Progenitor cell of endocrine pancreas (in vitro differentiated cells): ENCODE measurements at regions not wholly inside any gene's neighbourhood (a gene's known extent, or its start where the extent isn't known, plus 50 kb on each side); places are given as distances from the start of the nearest gene placed in this dataset.

Experiments used
- DNase-seq: peaks from one replicate; pipeline ENCODE4 v3.0.0; 2021; ENCODE audit warnings: low spot score; ENCODE audit not compliant: unreplicated experiment
- H3K27ac Mint-ChIP-seq: 2 replicates; pipeline ENCODE4 v1.8.0; 2021; ENCODE audit warnings: mild to moderate bottlenecking, moderate library complexity, mixed read lengths
- H3K27me3 Mint-ChIP-seq: 2 replicates; pipeline ENCODE4 v1.8.0; 2021; ENCODE audit warnings: mixed read lengths
- H3K36me3 Mint-ChIP-seq: 2 replicates; pipeline ENCODE4 v1.8.0; 2022; ENCODE audit warnings: mixed read lengths; ENCODE audit not compliant: insufficient read depth
- H3K4me1 Mint-ChIP-seq: 2 replicates; pipeline ENCODE4 v1.8.0; 2021; ENCODE audit warnings: low read depth, mixed read lengths
- H3K4me3 Mint-ChIP-seq: 2 replicates; pipeline ENCODE4 v1.8.0; 2021; ENCODE audit warnings: low read depth, mild to moderate bottlenecking, moderate library complexity, mixed read lengths
- H3K9me3 Mint-ChIP-seq: 2 replicates; pipeline ENCODE4 v1.8.0; 2021; ENCODE audit warnings: low read depth, mixed read lengths
- TF ChIP-seq, protein P1 (sequence below): fragments of 200-600 bp; sonication (generic); IDR thresholded peaks from one replicate; pipeline ENCODE4 v1.5.0; 2021; ENCODE audit warnings: antibody characterized with exemption, mild to moderate bottlenecking; ENCODE audit not compliant: unreplicated experiment

DNA sequence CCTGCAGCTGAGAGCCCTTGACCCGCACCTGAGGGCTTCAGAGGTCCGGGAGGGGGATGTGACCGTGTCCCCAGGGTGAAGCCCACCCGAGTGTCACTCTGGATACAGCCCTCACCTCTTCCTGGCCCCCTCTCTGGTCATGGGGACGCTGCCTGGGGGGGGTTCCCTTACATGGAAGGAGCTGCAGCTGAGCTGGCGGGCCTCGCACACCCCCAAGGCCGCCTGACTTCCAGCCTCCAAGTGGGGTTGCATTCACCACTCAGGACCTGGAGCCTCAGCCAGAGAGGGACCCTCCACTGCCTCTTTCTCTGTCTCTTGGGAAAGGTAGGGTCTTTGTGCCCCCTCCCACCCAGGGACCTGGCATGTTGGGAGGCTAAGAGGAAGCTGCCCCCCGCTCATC is 284.6 kb downstream of the SEC14L1 start:
- H3K27ac Mint-ChIP-seq, result no peak overlapping the region
- no peaks in the 10 kb centered on the region for H3K27me3 Mint-ChIP-seq
- no peak for DNase-seq
- no peak overlapping the region for H3K4me3 Mint-ChIP-seq
- H3K4me1 Mint-ChIP-seq, result peaks cover 16% of the 10 kb centered on the region
- TF ChIP-seq, protein P1, sequence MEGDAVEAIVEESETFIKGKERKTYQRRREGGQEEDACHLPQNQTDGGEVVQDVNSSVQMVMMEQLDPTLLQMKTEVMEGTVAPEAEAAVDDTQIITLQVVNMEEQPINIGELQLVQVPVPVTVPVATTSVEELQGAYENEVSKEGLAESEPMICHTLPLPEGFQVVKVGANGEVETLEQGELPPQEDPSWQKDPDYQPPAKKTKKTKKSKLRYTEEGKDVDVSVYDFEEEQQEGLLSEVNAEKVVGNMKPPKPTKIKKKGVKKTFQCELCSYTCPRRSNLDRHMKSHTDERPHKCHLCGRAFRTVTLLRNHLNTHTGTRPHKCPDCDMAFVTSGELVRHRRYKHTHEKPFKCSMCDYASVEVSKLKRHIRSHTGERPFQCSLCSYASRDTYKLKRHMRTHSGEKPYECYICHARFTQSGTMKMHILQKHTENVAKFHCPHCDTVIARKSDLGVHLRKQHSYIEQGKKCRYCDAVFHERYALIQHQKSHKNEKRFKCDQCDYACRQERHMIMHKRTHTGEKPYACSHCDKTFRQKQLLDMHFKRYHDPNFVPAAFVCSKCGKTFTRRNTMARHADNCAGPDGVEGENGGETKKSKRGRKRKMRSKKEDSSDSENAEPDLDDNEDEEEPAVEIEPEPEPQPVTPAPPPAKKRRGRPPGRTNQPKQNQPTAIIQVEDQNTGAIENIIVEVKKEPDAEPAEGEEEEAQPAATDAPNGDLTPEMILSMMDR, result no peak
- no peaks in the 10 kb centered on the region for H3K9me3 Mint-ChIP-seq
- no peaks in the 10 kb centered on the region for H3K36me3 Mint-ChIP-seq

DNA sequence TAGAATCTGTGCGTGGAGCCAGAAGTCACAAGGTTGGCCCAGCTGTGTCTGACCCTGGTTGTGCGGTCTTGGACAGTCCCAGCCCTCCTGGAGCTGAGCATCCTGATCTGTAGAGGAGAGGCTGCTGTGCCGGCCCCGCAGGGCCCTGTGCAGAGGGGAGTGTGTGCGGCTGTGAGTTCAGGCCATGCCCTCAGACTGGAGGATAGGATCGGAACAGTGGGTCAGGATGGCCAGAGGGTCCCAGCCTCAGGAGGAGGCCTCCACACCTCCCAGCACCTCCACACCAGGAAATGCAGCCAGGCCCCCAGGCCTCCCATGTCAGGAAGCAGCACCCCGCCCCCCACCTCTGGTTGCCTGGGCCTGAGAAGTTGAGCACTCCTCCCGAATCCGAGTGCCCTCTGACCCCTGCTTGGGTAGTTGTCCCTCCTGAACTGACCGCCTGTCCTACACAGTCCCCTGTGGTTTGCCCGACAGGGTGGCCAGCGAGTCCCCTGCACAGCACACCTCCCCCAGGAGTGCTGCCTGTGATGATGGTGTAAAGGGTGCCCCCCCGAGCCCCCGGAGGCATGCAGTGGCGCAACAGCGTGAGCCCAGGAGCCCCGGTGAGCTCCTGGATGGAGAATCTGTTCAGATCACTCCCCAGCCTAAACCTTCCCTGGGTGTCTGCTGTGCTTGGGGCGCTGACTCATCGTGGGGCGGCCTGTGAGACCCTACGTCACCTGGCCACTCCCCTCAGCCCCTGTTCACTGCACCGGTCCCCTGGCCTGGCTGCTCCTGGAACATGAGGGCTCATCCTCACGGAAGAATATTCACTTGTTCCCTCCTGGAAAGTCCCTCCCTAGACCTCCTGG is 285.2 kb downstream of the SEC14L1 start:
- TF ChIP-seq, protein P1, result no peak
- H3K27ac Mint-ChIP-seq, result no peak overlapping the region
- H3K4me1 Mint-ChIP-seq, result peaks cover 15% of the 10 kb centered on the region
- no peaks in the 10 kb centered on the region for H3K27me3 Mint-ChIP-seq
- no peaks in the 10 kb centered on the region for H3K9me3 Mint-ChIP-seq
- H3K36me3 Mint-ChIP-seq, result no peaks in the 10 kb centered on the region
- H3K4me3 Mint-ChIP-seq, result no peak overlapping the region
- DNase-seq, result no peak

DNA sequence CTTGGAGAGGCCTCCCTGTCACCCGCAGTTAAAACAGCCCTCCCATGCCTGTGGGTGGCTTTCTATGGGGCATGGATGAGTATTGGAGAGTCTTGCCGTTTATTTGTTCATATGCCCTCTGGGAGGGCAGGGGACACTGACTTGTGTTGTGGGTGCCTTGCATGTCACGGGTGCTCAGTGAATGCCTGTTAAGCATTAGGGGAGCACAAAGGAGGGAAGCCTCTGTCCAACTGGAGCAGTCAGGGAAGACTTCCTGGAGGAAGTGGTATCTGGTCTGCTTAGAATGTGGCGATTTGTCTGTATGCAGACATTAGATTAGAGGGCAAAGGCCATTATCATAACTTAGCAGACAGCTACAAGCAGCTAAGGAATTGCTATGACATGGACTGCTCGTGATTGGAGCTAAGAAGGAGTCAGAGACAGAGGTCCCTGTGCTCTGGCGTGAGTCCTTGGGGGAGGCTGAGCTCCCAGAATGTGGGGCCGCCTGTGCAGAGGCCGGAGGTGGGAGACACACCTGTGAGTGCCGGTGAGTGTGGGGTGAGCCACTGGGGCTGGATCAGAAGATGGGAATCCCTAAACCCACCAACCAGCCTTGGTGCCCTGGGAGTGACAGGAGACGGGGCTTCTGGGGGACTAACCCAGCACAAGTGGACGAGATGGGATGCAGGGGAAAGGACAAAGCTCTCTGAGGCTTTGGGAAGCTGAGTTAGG is 286.1 kb downstream of the SEC14L1 start:
- TF ChIP-seq, protein P1, result no peak
- Mint-ChIP-seq H3K4me1 (peaks cover 8% of the 10 kb centered on the region), H3K27me3 (no peaks in the 10 kb centered on the region), H3K36me3 (no peaks in the 10 kb centered on the region), H3K27ac (no peak overlapping the region), H3K4me3 (no peak overlapping the region), H3K9me3 (no peaks in the 10 kb centered on the region)
- DNase-seq, result no peak

DNA sequence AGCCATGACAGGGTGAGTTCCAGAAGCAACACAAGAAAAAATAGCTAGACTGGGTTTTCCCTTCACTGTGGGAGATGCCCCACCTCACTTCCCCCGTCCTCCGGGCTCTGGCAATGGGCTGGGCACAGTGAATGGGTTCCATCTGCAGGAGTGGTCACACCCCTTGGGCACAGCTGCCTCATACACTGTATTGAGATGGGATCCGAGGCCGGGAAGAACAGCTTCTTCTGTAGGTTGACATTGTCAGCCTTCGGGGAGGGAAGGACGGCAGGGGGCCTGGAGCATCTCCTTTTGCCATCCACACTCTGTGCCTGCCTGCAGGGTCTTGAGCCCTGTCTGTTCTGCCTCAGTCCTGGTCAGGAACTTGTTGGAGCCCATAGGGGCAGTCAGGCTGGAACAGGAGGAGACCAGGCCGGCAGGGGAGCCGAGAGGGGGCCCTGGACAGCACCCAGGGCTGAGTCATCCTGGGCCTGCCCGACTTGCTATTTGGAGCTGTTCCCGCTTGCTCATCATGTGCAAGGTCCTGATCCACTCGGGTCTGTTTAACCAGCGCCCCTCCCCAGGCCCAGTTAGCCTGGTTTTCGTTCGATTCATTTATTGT is 286.7 kb downstream of the SEC14L1 start:
- Mint-ChIP-seq H3K36me3 (no peaks in the 10 kb centered on the region), H3K4me3 (no peak overlapping the region), H3K4me1 (peaks cover 8% of the 10 kb centered on the region), H3K27ac (no peak overlapping the region), H3K9me3 (no peaks in the 10 kb centered on the region), H3K27me3 (no peaks in the 10 kb centered on the region)
- TF ChIP-seq, protein P1, result no peak
- no peak for DNase-seq

DNA sequence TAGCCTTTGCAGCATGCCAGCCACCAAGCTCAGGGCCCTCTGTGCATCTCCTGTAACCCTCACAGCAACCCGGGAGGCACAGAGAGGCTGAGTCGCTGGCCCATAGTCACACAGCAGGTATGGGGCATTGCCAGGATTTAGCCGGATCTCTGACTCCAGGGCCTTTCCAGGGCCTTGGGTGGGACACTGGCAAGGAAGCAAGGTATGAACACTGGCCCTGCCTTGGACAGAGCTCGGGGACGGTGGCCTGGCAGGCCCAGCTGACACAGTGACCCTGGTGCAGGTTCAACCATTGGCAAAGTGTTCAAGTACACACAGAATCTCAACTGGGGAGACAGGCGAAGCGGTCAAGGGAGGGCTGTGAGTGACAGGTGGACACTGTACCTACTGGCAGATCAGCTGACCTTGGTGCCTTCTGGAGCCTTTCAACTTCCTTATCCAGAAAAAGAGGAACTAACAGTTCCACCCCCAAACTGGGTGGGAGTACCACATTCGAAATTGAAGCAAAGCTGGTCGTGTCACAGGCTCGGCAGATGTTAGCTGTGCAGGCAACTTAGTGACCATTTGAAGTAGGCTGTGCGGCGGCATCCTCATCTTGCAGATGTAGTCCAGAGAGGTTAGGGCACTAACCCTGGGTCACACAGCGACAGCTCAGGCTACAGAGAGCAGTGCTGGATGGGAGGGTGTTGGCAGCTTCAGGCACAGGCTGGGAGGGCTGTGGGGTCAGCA is 287.4 kb downstream of the SEC14L1 start:
- Mint-ChIP-seq H3K27me3 (no peaks in the 10 kb centered on the region), H3K9me3 (no peaks in the 10 kb centered on the region), H3K4me1 (peaks cover 5% of the 10 kb centered on the region), H3K36me3 (no peaks in the 10 kb centered on the region), H3K27ac (peak overlapping the region; percentile 64), H3K4me3 (no peak overlapping the region)
- DNase-seq, result no peak
- TF ChIP-seq, protein P1, result no peak
